H9 (cell line): ENCODE measurements at regions not wholly inside any gene's neighbourhood (a gene's known extent, or its start where the extent isn't known, plus 50 kb on each side); places are given as distances from the start of the nearest gene placed in this dataset.

Experiments
- DNase-seq: peaks from one replicate; pipeline ENCODE4 v3.0.0-alpha.2; 2017
- H2AFZ ChIP-seq: one replicate; pipeline ENCODE4 v1.6.1; 2013; ENCODE audit warnings: mild to moderate bottlenecking, low read length, control low read depth, moderate library complexity
- H2AK5ac ChIP-seq: 2 replicates; pipeline ENCODE4 v1.6.1; 2013; ENCODE audit warnings: low read length, control low read depth, mixed read lengths; ENCODE audit not compliant: insufficient read length
- H2BK120ac ChIP-seq: one replicate; pipeline ENCODE4 v1.6.1; 2013; ENCODE audit warnings: low read depth, mild to moderate bottlenecking, low read length, control low read depth, inconsistent platforms; ENCODE audit not compliant: poor library complexity, severe bottlenecking
- H2BK12ac ChIP-seq: 2 replicates; pipeline ENCODE4 v1.6.1; 2013; ENCODE audit warnings: low read length, control low read depth, mixed read lengths, low read depth; ENCODE audit not compliant: insufficient read length
- H2BK15ac ChIP-seq: 2 replicates; pipeline ENCODE4 v1.6.1; 2013; ENCODE audit warnings: low read depth, low read length, control low read depth
- H2BK20ac ChIP-seq: one replicate; pipeline ENCODE4 v1.6.1; 2013; ENCODE audit warnings: low read depth, mild to moderate bottlenecking, low read length, control low read depth, inconsistent platforms; ENCODE audit not compliant: poor library complexity, severe bottlenecking
- H2BK5ac ChIP-seq: 2 replicates; pipeline ENCODE4 v1.6.1; 2013; ENCODE audit warnings: low read length, control low read depth, mixed read lengths; ENCODE audit not compliant: insufficient read length
- H3K14ac ChIP-seq: 2 replicates; pipeline ENCODE4 v1.6.1; 2013; ENCODE audit warnings: low read length, control low read depth; ENCODE audit not compliant: insufficient read depth
- H3K18ac ChIP-seq: 2 replicates; pipeline ENCODE4 v1.6.1; 2013; ENCODE audit warnings: low read depth, mild to moderate bottlenecking, mixed read lengths, low read length, control low read depth; ENCODE audit not compliant: insufficient read length
- H3K23ac ChIP-seq: 2 replicates; pipeline ENCODE4 v1.6.1; 2013; ENCODE audit warnings: low read length, control low read depth, mixed read lengths, low read depth; ENCODE audit not compliant: insufficient read length
- H3K23me2 ChIP-seq: 2 replicates; pipeline ENCODE4 v1.6.1; 2013; ENCODE audit warnings: low read depth, mild to moderate bottlenecking, mixed read lengths, low read length, control low read depth; ENCODE audit not compliant: insufficient read length, poor library complexity, severe bottlenecking
- H3K27ac ChIP-seq: 2 replicates; pipeline ENCODE4 v1.5.1; 2013; ENCODE audit warnings: low read length, control low read depth, mixed read lengths, low read depth; ENCODE audit not compliant: insufficient read length
- H3K27me3 ChIP-seq: 2 replicates; pipeline ENCODE4 v1.6.1; 2013; ENCODE audit warnings: low read length, control low read depth, inconsistent platforms; ENCODE audit not compliant: insufficient read depth
- H3K4ac ChIP-seq: 2 replicates; pipeline ENCODE4 v1.6.1; 2013; ENCODE audit warnings: low read depth, mild to moderate bottlenecking, control low read depth, inconsistent platforms, low read length, moderate library complexity
- H3K4me1 ChIP-seq: 2 replicates; pipeline ENCODE4 v1.6.1; 2013; ENCODE audit warnings: low read length, control low read depth, inconsistent platforms; ENCODE audit not compliant: insufficient read depth
- H3K4me2 ChIP-seq: 2 replicates; pipeline ENCODE4 v1.6.1; 2013; ENCODE audit warnings: low read length, control low read depth, mixed read lengths; ENCODE audit not compliant: insufficient read length, insufficient read depth
- H3K56ac ChIP-seq: 2 replicates; pipeline ENCODE4 v1.6.1; 2013; ENCODE audit warnings: low read depth, mild to moderate bottlenecking, mixed read lengths, low read length, control low read depth; ENCODE audit not compliant: insufficient read length
- H3K79me1 ChIP-seq: 2 replicates; pipeline ENCODE4 v1.6.1; 2013; ENCODE audit warnings: low read depth, mild to moderate bottlenecking, moderate library complexity, low read length, control low read depth, inconsistent platforms; ENCODE audit not compliant: insufficient read depth, poor library complexity, severe bottlenecking
- H3K79me2 ChIP-seq: 2 replicates; pipeline ENCODE4 v1.6.1; 2013; ENCODE audit warnings: low read length, control low read depth, inconsistent platforms; ENCODE audit not compliant: insufficient read depth
- H3K9ac ChIP-seq: 2 replicates; pipeline ENCODE4 v1.6.1; 2013; ENCODE audit warnings: low read length, control low read depth, mixed read lengths; ENCODE audit not compliant: insufficient read length; ENCODE audit errors: extremely low read depth
- H3K9me3 ChIP-seq: one replicate; pipeline ENCODE4 v1.6.1; 2013; ENCODE audit warnings: low read depth, low read length, inconsistent platforms; ENCODE audit not compliant: control insufficient read depth
- H3T11ph ChIP-seq: one replicate; pipeline ENCODE4 v1.6.1; 2013; ENCODE audit warnings: mild to moderate bottlenecking, low read length, control low read depth, inconsistent platforms
- H4K20me1 ChIP-seq: one replicate; pipeline ENCODE4 v1.6.1; 2013; ENCODE audit not compliant: control insufficient read depth, insufficient read length, insufficient read depth
- H4K5ac ChIP-seq: 2 replicates; pipeline ENCODE4 v1.6.1; 2013; ENCODE audit warnings: low read depth, mild to moderate bottlenecking, mixed read lengths, low read length, control low read depth; ENCODE audit not compliant: insufficient read length
- H4K8ac ChIP-seq: replicated peaks from 2 replicates; pipeline ENCODE4 v1.6.1; 2013; ENCODE audit warnings: low read length, control low read depth, mixed read lengths, low read depth; ENCODE audit not compliant: insufficient read length
- H4K91ac ChIP-seq: 2 replicates; pipeline ENCODE4 v1.6.1; 2013; ENCODE audit warnings: low read depth, mild to moderate bottlenecking, moderate library complexity, mixed read lengths, low read length, control low read depth; ENCODE audit not compliant: insufficient read length
- H3K27ac Mint-ChIP-seq, 3 experiments: 2 replicates in 2 of 3; 3 replicates in 1 of 3; pipeline ENCODE4 v1.8.0; 2020 to 2021; ENCODE audit warnings: mixed read lengths in 3 of 3, mild to moderate bottlenecking in 1 of 3, moderate library complexity in 1 of 3
- H3K27me3 Mint-ChIP-seq: 2 replicates; pipeline ENCODE4 v1.8.0; 2021; ENCODE audit warnings: low read depth, mild to moderate bottlenecking, moderate library complexity, mixed read lengths
- H3K36me3 Mint-ChIP-seq, 3 experiments: 2 replicates in 2 of 3; 3 replicates in 1 of 3; pipeline ENCODE4 v1.8.0; 2020 to 2021; ENCODE audit warnings: low read depth in 3 of 3, mixed read lengths in 3 of 3; ENCODE audit not compliant: insufficient read depth in 1 of 3
- H3K4me1 Mint-ChIP-seq, 2 experiments: 2 replicates each; pipeline ENCODE4 v1.8.0; 2020; ENCODE audit warnings: mixed read lengths in 2 of 2
- H3K4me3 Mint-ChIP-seq, 2 experiments: 2 replicates in 1 of 2; 3 replicates in 1 of 2; pipeline ENCODE4 v1.8.0; 2020 to 2021; ENCODE audit warnings: mild to moderate bottlenecking in 2 of 2, mixed read lengths in 2 of 2, moderate library complexity in 1 of 2
- H3K9me3 Mint-ChIP-seq, 2 experiments: 2 replicates in 1 of 2; 3 replicates in 1 of 2; pipeline ENCODE4 v1.8.0; 2020; ENCODE audit warnings: mild to moderate bottlenecking in 2 of 2, mixed read lengths in 2 of 2, moderate library complexity in 1 of 2
- CTCF ChIP-seq: fragments of 200-600 bp; sonication (generic); conservative IDR thresholded peaks from 3 replicates; pipeline ENCODE4 v1.8.0; 2021; ENCODE audit warnings: antibody characterized with exemption, mild to moderate bottlenecking
- WGBS: extraction: QIAGEN DNeasy Blood & Tissue Kit; methylation state at CpG from one replicate; pipeline ENCODE4 v1.1.7; 2013; ENCODE audit warnings: missing lambda C conversion rate, low lambda C conversion rate, mixed read lengths; ENCODE audit not compliant: insufficient read length; ENCODE audit errors: extremely low coverage; 5-methylcytosine and 5-hydroxymethylcytosine counted together

- no peak overlapping the region for H3K27ac ChIP-seq
- no peak overlapping the region for H3K18ac ChIP-seq
- no peak overlapping the region for H4K91ac ChIP-seq
- H3K14ac ChIP-seq, result no peak overlapping the region
- no peak for DNase-seq
- no peak overlapping the region for H2BK15ac ChIP-seq
- no peak overlapping the region for H3T11ph ChIP-seq
- Mint-ChIP-seq H3K27ac (no peak overlapping the region), H3K4me1 (peaks cover 4 to 5% of the 10 kb centered on the region in 2 experiments), H3K36me3 (no peaks in the 10 kb centered on the region), H3K27me3 (no peaks in the 10 kb centered on the region), H3K9me3 (no peaks in the 10 kb centered on the region), H3K4me3 (no peak overlapping the region)
- H3K56ac ChIP-seq, result no peak overlapping the region
- H3K27me3 ChIP-seq, result no peaks in the 10 kb centered on the region
- no peaks in the 10 kb centered on the region for H3K79me1 ChIP-seq
- H3K79me2 ChIP-seq, result no peaks in the 10 kb centered on the region
- no peak overlapping the region for H2BK20ac ChIP-seq
- H2AFZ ChIP-seq, result no peak overlapping the region
- no peaks in the 10 kb centered on the region for H4K20me1 ChIP-seq
- H2AK5ac ChIP-seq, result no peak overlapping the region
- no peak overlapping the region for H3K4me2 ChIP-seq
- H2BK120ac ChIP-seq, result no peak overlapping the region
- no CpG with 5 or more reads among the region's 3 CpGs for WGBS
- no peak overlapping the region for H3K4ac ChIP-seq
- no peak overlapping the region for H4K5ac ChIP-seq
- H3K23ac ChIP-seq, result no peak overlapping the region
- no peak overlapping the region for H2BK5ac ChIP-seq
- no peaks in the 10 kb centered on the region for H3K9me3 ChIP-seq
- no peaks in the 10 kb centered on the region for H3K4me1 ChIP-seq
- no peak for TF ChIP-seq CTCF
- no peak overlapping the region for H2BK12ac ChIP-seq
- no peak overlapping the region for H4K8ac ChIP-seq
- no peak overlapping the region for H3K9ac ChIP-seq
- no peaks in the 10 kb centered on the region for H3K23me2 ChIP-seq
These were observed 142.2 kb downstream of the OPN5 start for GRCh38 chr6:47924001-47924400.
